ENCODE measurements at regions not wholly inside any gene's neighbourhood (a gene's known extent, or its start where the extent isn't known, plus 50 kb on each side); places are given as distances from the start of the nearest gene placed in this dataset.
"Not testable (repeated sequence)": the region's sequence is repeated elsewhere in the genome, so short reads cannot be mapped to it uniquely, and the experiment has no call there.

DNA sequence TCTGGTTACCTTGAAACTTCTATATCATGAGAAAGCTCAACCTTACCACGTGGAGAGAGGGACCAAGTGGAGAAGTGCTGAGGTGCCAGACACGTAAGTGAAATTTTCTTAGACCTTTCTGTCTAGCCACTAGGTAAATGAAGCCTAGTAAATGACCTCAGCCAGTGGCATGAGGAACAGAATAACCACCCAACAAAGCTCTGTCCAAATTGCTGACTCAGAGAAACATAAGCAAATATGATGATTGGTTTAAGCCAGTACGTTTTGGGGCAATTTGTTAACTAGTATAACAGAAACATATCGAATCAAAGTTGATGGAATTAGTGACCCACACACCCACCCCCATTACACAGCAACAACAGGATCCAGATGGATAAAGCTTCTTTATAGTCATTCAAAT is 75.2 kb upstream of the MAX start:
- no peaks in the 10 kb centered on the region for H3K36me3 Mint-ChIP-seq
- H3K9me3 ChIP-seq (ENCODE audit: control insufficient read depth in 2 of 2, low read length in 2 of 2): peaks cover 6 to 9% of the 10 kb centered on the region in 2 experiments
- H3K27me3 Mint-ChIP-seq: no peaks in the 10 kb centered on the region
- H3K4me1 Mint-ChIP-seq: peaks cover 0 to 17% (median 9%) of the 10 kb centered on the region in 4 donors
- no peak for ATAC-seq (ENCODE audit: low read depth in 2 of 2)
- no peak overlapping the region for H3K27ac Mint-ChIP-seq
- no peak overlapping the region for H3K4me3 ChIP-seq (ENCODE audit: low read depth, low read length)
- H3K27ac ChIP-seq (ENCODE audit: insufficient read depth, low read length, poor library complexity, severe bottlenecking): no peak overlapping the region
- no peaks in the 10 kb centered on the region for H3K4me1 ChIP-seq (ENCODE audit: control insufficient read depth, insufficient read depth, low read length, poor library complexity, severe bottlenecking)
- H3K9me3 Mint-ChIP-seq: peaks cover 0 to 12% (median 3%) of the 10 kb centered on the region in 7 donors
- no peak for DNase-seq
- peaks cover 2% of the 10 kb centered on the region for H3K36me3 ChIP-seq (ENCODE audit: control insufficient read depth, insufficient read depth, low read length)
- no peak overlapping the region for H3K4me3 Mint-ChIP-seq
- H3K27me3 ChIP-seq (ENCODE audit: control insufficient read depth, insufficient read depth, low read length): no peaks in the 10 kb centered on the region

DNA sequence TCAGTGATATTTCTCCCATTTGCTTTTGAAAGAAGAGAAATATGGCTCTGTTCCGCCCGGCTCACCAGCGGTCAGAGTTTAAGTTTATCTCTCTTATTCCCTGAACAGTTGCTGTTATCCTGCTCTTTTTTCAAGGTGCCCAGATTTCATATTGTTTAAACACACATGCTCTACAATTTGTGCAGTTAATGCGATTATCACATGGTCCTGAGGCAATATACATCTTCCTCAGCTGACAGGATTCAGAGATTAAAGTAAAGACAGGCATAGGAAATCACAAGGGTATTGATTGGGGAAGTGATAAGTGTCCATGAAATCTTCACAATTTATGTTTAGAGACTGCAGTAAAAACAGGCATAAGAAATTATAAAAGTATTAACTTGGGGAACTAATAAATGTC is 76.9 kb upstream of the MAX start:
- not testable (repeated sequence) for H3K27ac ChIP-seq (ENCODE audit: insufficient read depth, low read length, poor library complexity, severe bottlenecking); H3K27ac Mint-ChIP-seq; DNase-seq; H3K4me3 Mint-ChIP-seq; H3K4me1 ChIP-seq (ENCODE audit: control insufficient read depth, insufficient read depth, low read length, poor library complexity, severe bottlenecking); H3K4me3 ChIP-seq (ENCODE audit: low read depth, low read length); H3K27me3 ChIP-seq (ENCODE audit: control insufficient read depth, insufficient read depth, low read length); H3K36me3 Mint-ChIP-seq; ATAC-seq (ENCODE audit: low read depth in 2 of 2); H3K36me3 ChIP-seq (ENCODE audit: control insufficient read depth, insufficient read depth, low read length); H3K27me3 Mint-ChIP-seq
- Mint-ChIP-seq H3K9me3 (peaks cover 2 to 18% (median 7%) of the 10 kb centered on the region in 7 donors), H3K4me1 (peaks cover 0 to 17% (median 9%) of the 10 kb centered on the region in 4 donors)
- H3K9me3 ChIP-seq (ENCODE audit: control insufficient read depth in 2 of 2, low read length in 2 of 2): peaks cover 6 to 10% of the 10 kb centered on the region in 2 experiments

DNA sequence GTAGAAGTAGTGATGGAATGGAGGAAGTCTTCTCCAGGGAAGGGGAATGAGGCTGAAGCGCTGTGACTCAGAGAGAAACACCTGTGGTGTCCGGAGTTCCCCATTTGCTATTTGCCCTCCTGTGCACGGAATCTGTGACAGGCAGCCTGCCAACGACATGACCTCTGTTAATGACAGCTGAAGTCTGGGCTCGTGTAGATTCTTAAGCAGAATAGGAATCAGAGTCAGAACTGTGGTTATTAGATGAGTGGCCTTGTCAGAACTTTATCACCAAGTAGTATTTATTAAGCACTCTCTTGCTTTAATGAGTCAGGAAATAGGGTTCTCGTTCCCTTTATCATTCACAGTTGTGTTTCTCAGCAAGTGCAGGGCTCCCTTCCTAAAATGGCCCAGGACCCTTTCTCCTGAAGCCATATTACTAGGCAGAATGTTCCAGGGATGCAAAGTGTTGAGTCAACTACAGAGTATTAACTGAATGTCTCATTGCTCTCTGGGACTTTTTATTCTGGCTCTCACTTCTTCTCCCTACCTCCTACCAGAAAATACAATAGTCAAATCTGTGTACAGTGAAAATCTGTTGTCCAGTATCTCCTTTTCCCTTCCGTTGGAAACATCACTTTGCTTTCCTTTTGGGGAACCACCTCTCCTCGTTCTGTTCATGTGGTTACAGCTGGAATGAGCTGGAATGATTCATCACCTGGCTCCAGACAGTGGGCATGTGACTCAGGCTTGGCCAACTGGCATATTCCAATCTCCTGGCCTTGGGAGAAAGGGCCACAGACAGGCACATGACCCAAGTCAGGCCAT is 77.8 kb upstream of the MAX start:
- H3K4me3 ChIP-seq (ENCODE audit: low read depth, low read length): no peak overlapping the region
- H3K36me3 Mint-ChIP-seq: no peaks in the 10 kb centered on the region
- no peak overlapping the region for H3K27ac ChIP-seq (ENCODE audit: insufficient read depth, low read length, poor library complexity, severe bottlenecking)
- no peaks in the 10 kb centered on the region for H3K27me3 ChIP-seq (ENCODE audit: control insufficient read depth, insufficient read depth, low read length)
- H3K27me3 Mint-ChIP-seq: no peaks in the 10 kb centered on the region
- H3K4me3 Mint-ChIP-seq: no peak overlapping the region
- DNase-seq: peak in 1 of 3 donors; percentile 46
- no peaks in the 10 kb centered on the region for H3K4me1 ChIP-seq (ENCODE audit: control insufficient read depth, insufficient read depth, low read length, poor library complexity, severe bottlenecking)
- H3K9me3 ChIP-seq (ENCODE audit: control insufficient read depth in 2 of 2, low read length in 2 of 2): peaks cover 6 to 10% of the 10 kb centered on the region in 2 experiments
- peaks cover 0 to 17% (median 9%) of the 10 kb centered on the region in 4 donors for H3K4me1 Mint-ChIP-seq
- peak; percentile 57 to 60 for ATAC-seq (ENCODE audit: low read depth in 2 of 2)
- H3K36me3 ChIP-seq (ENCODE audit: control insufficient read depth, insufficient read depth, low read length): peaks cover 2% of the 10 kb centered on the region
- peak overlapping the region; percentile 6 to 45 (median 22) for H3K27ac Mint-ChIP-seq
- H3K9me3 Mint-ChIP-seq: peaks cover 2 to 18% (median 7%) of the 10 kb centered on the region in 7 donors

DNA sequence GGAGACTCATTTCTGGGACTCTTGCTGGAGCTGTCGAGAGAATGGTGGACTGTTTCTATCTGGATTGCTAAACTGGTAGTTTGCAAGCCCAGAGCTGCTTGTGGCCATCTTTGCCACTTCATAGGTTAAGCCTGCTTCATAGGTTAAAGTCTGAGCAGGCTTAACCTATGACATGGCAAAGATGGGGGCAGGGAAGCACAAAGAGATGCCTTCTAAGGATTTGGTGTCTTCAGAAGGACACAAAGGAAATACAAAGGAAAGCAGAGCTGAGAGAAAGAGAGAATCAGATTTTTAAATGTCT is 78.4 kb upstream of the MAX start:
- Histone ChIP-seq H3K9me3 (ENCODE audit: control insufficient read depth in 2 of 2, low read length in 2 of 2) (peaks cover 6 to 10% of the 10 kb centered on the region in 2 experiments), H3K27ac (ENCODE audit: insufficient read depth, low read length, poor library complexity, severe bottlenecking) (no peak overlapping the region), H3K4me1 (ENCODE audit: control insufficient read depth, insufficient read depth, low read length, poor library complexity, severe bottlenecking) (no peaks in the 10 kb centered on the region), H3K27me3 (ENCODE audit: control insufficient read depth, insufficient read depth, low read length) (no peaks in the 10 kb centered on the region), H3K4me3 (ENCODE audit: low read depth, low read length) (no peak overlapping the region), H3K36me3 (ENCODE audit: control insufficient read depth, insufficient read depth, low read length) (peaks cover 2% of the 10 kb centered on the region)
- Mint-ChIP-seq H3K4me3 (no peak overlapping the region), H3K4me1 (peaks cover 0 to 17% (median 9%) of the 10 kb centered on the region in 4 donors), H3K9me3 (peaks cover 2 to 18% (median 7%) of the 10 kb centered on the region in 7 donors), H3K27me3 (no peaks in the 10 kb centered on the region), H3K36me3 (no peaks in the 10 kb centered on the region), H3K27ac (peak overlapping the region in 1 of 3 donors; percentile 45)
- no peak for DNase-seq
- no peak for ATAC-seq (ENCODE audit: low read depth in 2 of 2)

DNA sequence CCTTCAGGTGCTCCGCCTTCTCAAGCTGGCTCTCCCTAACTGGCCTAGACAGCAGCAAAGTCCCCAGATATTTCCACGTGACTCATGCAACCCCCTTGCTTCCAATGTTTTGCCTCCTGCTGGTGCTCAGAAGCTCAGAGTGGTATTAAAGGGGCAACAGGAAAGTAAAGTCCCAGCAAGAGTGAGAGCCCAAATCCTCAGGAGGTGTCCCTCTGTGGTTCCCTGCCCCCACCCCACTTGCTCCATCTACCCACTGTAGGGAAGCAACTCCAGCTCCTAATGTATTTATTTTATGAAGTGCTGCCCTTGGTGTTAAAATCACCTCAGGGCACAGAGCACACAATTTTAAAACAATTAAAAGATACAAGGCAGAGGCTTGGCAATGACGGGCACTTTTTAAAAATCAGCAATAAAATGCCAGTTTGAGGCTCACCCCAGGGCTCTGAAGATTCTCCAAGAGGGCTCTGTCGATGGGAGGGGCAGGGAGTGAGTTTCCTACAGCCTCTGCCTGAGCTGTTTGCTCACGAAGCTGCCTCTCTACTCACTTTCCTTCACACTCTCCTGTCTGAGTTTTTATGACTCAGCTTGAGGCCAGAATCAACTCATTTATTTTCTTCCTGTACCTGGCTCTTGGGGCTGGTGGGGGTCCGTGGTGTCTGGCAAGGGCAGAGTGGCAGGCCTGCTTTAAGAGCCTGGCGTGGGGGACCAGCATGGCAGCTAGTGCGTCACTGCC is 81.9 kb upstream of the MAX start:
- no peak for DNase-seq
- no peak for ATAC-seq (ENCODE audit: low read depth in 2 of 2)
- peaks cover 6 to 10% of the 10 kb centered on the region in 2 experiments for H3K9me3 ChIP-seq (ENCODE audit: control insufficient read depth in 2 of 2, low read length in 2 of 2)
- H3K27me3 ChIP-seq (ENCODE audit: control insufficient read depth, insufficient read depth, low read length): no peaks in the 10 kb centered on the region
- Mint-ChIP-seq H3K9me3 (peaks cover 2 to 18% (median 9%) of the 10 kb centered on the region in 7 donors), H3K4me3 (no peak overlapping the region), H3K27ac (no peak overlapping the region), H3K4me1 (peaks cover 0 to 17% (median 10%) of the 10 kb centered on the region in 4 donors), H3K36me3 (no peaks in the 10 kb centered on the region), H3K27me3 (peaks cover 5% of the 10 kb centered on the region)
- no peak overlapping the region for H3K27ac ChIP-seq (ENCODE audit: insufficient read depth, low read length, poor library complexity, severe bottlenecking)
- no peak overlapping the region for H3K4me3 ChIP-seq (ENCODE audit: low read depth, low read length)
- H3K36me3 ChIP-seq (ENCODE audit: control insufficient read depth, insufficient read depth, low read length): peaks cover 2% of the 10 kb centered on the region
- H3K4me1 ChIP-seq (ENCODE audit: control insufficient read depth, insufficient read depth, low read length, poor library complexity, severe bottlenecking): no peaks in the 10 kb centered on the region

DNA sequence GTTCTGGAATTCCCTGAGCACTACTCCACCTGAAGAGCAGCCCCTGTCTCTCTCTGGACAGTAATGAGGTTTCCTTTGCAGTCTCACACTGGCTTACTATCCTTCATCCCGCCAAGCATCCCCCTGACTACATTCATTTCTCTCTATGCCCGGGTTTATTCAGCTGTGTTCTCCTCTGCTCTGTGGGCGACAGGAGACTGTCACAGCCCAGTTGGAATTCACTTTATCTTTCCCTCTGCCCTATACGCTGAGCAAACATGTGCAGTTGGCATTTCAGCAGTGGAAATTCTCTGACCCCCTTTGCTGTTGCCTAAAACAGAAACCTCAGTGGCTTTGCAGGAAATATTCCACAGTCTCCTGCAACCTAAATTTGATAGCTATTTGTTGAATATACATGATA is 83.5 kb upstream of the MAX start:
- Mint-ChIP-seq H3K9me3 (peaks cover 2 to 18% (median 9%) of the 10 kb centered on the region in 7 donors), H3K27ac (peak overlapping the region in 1 of 3 donors; percentile 68), H3K4me1 (peaks cover 0 to 5% (median under 1%) of the 10 kb centered on the region in 4 donors), H3K4me3 (no peak overlapping the region), H3K36me3 (no peaks in the 10 kb centered on the region), H3K27me3 (peaks cover 5% of the 10 kb centered on the region)
- peaks cover 2% of the 10 kb centered on the region for H3K36me3 ChIP-seq (ENCODE audit: control insufficient read depth, insufficient read depth, low read length)
- ATAC-seq (ENCODE audit: low read depth in 2 of 2) (no peak), DNase-seq (no peak)
- H3K4me1 ChIP-seq (ENCODE audit: control insufficient read depth, insufficient read depth, low read length, poor library complexity, severe bottlenecking): no peaks in the 10 kb centered on the region
- H3K4me3 ChIP-seq (ENCODE audit: low read depth, low read length): no peak overlapping the region
- H3K27ac ChIP-seq (ENCODE audit: insufficient read depth, low read length, poor library complexity, severe bottlenecking): no peak overlapping the region
- peaks cover 6 to 10% of the 10 kb centered on the region in 2 experiments for H3K9me3 ChIP-seq (ENCODE audit: control insufficient read depth in 2 of 2, low read length in 2 of 2)
- no peaks in the 10 kb centered on the region for H3K27me3 ChIP-seq (ENCODE audit: control insufficient read depth, insufficient read depth, low read length)

DNA sequence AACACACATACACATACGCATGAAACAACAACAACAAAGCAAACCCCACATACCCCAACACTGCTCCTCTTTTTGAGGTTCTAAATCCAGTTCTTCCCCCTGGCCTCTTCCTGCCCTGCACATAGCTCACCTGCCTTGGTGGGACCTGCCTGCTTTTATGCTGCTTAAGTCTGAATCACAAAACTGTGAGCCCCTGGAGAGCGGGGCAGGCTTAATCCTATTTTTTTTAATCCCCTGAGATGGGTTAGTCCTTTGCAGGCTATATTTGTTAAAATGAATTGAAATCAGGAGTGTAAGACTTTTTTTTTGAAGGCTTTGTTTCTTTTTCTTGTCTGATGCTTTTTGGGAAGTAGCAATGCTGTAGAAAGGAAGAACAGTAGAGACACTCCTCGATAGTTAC is 84.6 kb upstream of the MAX start:
- H3K4me1 ChIP-seq (ENCODE audit: control insufficient read depth, insufficient read depth, low read length, poor library complexity, severe bottlenecking): no peaks in the 10 kb centered on the region
- peaks cover 5 to 7% of the 10 kb centered on the region in 2 experiments for H3K9me3 ChIP-seq (ENCODE audit: control insufficient read depth in 2 of 2, low read length in 2 of 2)
- Mint-ChIP-seq H3K4me1 (peaks cover 0 to 2% (median 0%) of the 10 kb centered on the region in 4 donors), H3K4me3 (no peak overlapping the region), H3K27ac (no peak overlapping the region), H3K9me3 (peaks cover 2 to 11% (median 9%) of the 10 kb centered on the region in 7 donors), H3K27me3 (peaks cover 5% of the 10 kb centered on the region), H3K36me3 (no peaks in the 10 kb centered on the region)
- DNase-seq (no peak), ATAC-seq (ENCODE audit: low read depth in 2 of 2) (no peak)
- H3K27ac ChIP-seq (ENCODE audit: insufficient read depth, low read length, poor library complexity, severe bottlenecking): no peak overlapping the region
- no peak overlapping the region for H3K4me3 ChIP-seq (ENCODE audit: low read depth, low read length)
- H3K27me3 ChIP-seq (ENCODE audit: control insufficient read depth, insufficient read depth, low read length): no peaks in the 10 kb centered on the region
- H3K36me3 ChIP-seq (ENCODE audit: control insufficient read depth, insufficient read depth, low read length): no peaks in the 10 kb centered on the region

Measured in CD4-positive, CD25-positive, alpha-beta regulatory T cell (primary cell).